ENCODE measurements at regions not wholly inside any gene's neighbourhood (a gene's known extent, or its start where the extent isn't known, plus 50 kb on each side); places are given as distances from the start of the nearest gene placed in this dataset.

- intact Hi-C loops (cut with micrococcal nuclease; ENCODE audit: unreplicated experiment) = no loop called here
- peaks cover 4% of the 10 kb centered on the region; the same call in 1 of the 2 replicates for H3K27me3 ChIP-seq (ENCODE audit: insufficient read depth, low read depth)
- no peaks in the 10 kb centered on the region for H3F3A ChIP-seq (ENCODE audit: insufficient read depth, low read depth)
- H3K9me2 ChIP-seq (ENCODE audit: insufficient read depth) = no peaks in the 10 kb centered on the region
- H3K27ac ChIP-seq = no peak overlapping the region
- H3K4me3 ChIP-seq = no peak overlapping the region
- DNase-seq = no peak
- peaks cover 15% of the 10 kb centered on the region for H3K9me3 ChIP-seq (ENCODE audit: insufficient read depth, low read depth)
- TF ChIP-seq CTCF (conservative IDR thresholded peaks at IDR 0.05) = no peak
- POLR2A ChIA-PET (ENCODE audit: unreplicated experiment) = no interaction called here
- H3K36me3 ChIP-seq (ENCODE audit: low read depth) = no peaks in the 10 kb centered on the region
- no peak overlapping the region for H3K4me2 ChIP-seq
- no peaks in the 10 kb centered on the region for H3K4me1 ChIP-seq (replicated peaks; ENCODE audit: insufficient read depth)
- CTCF ChIA-PET = no interaction called here
- BruUV-seq (replicated peaks) = no TSS peak
- H3K79me2 ChIP-seq (ENCODE audit: low read depth) = no peaks in the 10 kb centered on the region
- H4K20me1 ChIP-seq (ENCODE audit: insufficient read depth) = no peaks in the 10 kb centered on the region
- H2AFZ ChIP-seq = no peak overlapping the region
Measured at GRCh38 chr10:78327778-78328591, 294.3 kb downstream of the RPS24 start.

- no peaks in the 10 kb centered on the region for H3K9me2 ChIP-seq (ENCODE audit: insufficient read depth)
- ChIA-PET CTCF (no interaction called here), POLR2A (ENCODE audit: unreplicated experiment) (interaction anchor here (0.7 kb wide), 1 partner anchor 71 kb away, joined by 11 read pairs; no protein-coding TSS in a partner anchor)
- no peak overlapping the region for H2AFZ ChIP-seq
- H3K27me3 ChIP-seq (ENCODE audit: insufficient read depth, low read depth) = peaks cover 4% of the 10 kb centered on the region; the same call in 1 of the 2 replicates
- no peak for TF ChIP-seq EZH2 (IDR thresholded peaks at IDR 0.05; ENCODE audit: low read depth)
- no peak for TF ChIP-seq CTCF (conservative IDR thresholded peaks at IDR 0.05)
- no peaks in the 10 kb centered on the region for H3K36me3 ChIP-seq (ENCODE audit: low read depth)
- no peaks in the 10 kb centered on the region for H3K79me2 ChIP-seq (ENCODE audit: low read depth)
- H3K4me2 ChIP-seq = no peak overlapping the region
- intact Hi-C loops (cut with micrococcal nuclease; ENCODE audit: unreplicated experiment) = no loop called here
- H4K20me1 ChIP-seq (ENCODE audit: insufficient read depth) = no peaks in the 10 kb centered on the region
- no peaks in the 10 kb centered on the region for H3K4me1 ChIP-seq (replicated peaks; ENCODE audit: insufficient read depth)
- H3K4me3 ChIP-seq = no peak overlapping the region
- H3K27ac ChIP-seq = no peak overlapping the region
- DNase-seq = no peak
- no TSS peak for BruUV-seq (replicated peaks)
- peaks cover 15% of the 10 kb centered on the region for H3K9me3 ChIP-seq (ENCODE audit: insufficient read depth, low read depth)
- no peaks in the 10 kb centered on the region for H3F3A ChIP-seq (ENCODE audit: insufficient read depth, low read depth)
Measured at GRCh38 chr10:78328592-78329404, 295.1 kb downstream of the RPS24 start.

GRCh38 chr10:78330884-78331283 is 297.2 kb downstream of the RPS24 start:
- peaks cover 4% of the 10 kb centered on the region; the same call in 1 of the 2 replicates for H3K27me3 ChIP-seq (ENCODE audit: insufficient read depth, low read depth)
- H4K20me1 ChIP-seq (ENCODE audit: insufficient read depth) = no peaks in the 10 kb centered on the region
- DNase-seq = no peak
- H3K4me3 ChIP-seq = no peak overlapping the region
- no peaks in the 10 kb centered on the region for H3F3A ChIP-seq (ENCODE audit: insufficient read depth, low read depth)
- H3K4me1 ChIP-seq (replicated peaks; ENCODE audit: insufficient read depth) = no peaks in the 10 kb centered on the region
- H3K4me2 ChIP-seq = no peak overlapping the region
- no peaks in the 10 kb centered on the region for H3K79me2 ChIP-seq (ENCODE audit: low read depth)
- TF ChIP-seq EZH2 (IDR thresholded peaks at IDR 0.05; ENCODE audit: low read depth) (no peak), CTCF (conservative IDR thresholded peaks at IDR 0.05) (no peak)
- CTCF ChIA-PET = no interaction called here
- intact Hi-C loops (cut with micrococcal nuclease; ENCODE audit: unreplicated experiment) = no loop called here
- H3K27ac ChIP-seq = no peak overlapping the region
- no peak overlapping the region for H2AFZ ChIP-seq
- BruUV-seq (replicated peaks) = no TSS peak
- H3K36me3 ChIP-seq (ENCODE audit: low read depth) = no peaks in the 10 kb centered on the region
- H3K9me2 ChIP-seq (ENCODE audit: insufficient read depth) = no peaks in the 10 kb centered on the region
- POLR2A ChIA-PET (ENCODE audit: unreplicated experiment) = no interaction called here
- peaks cover 15% of the 10 kb centered on the region for H3K9me3 ChIP-seq (ENCODE audit: insufficient read depth, low read depth)

Measured in PC-9 (cell line).